ENCODE measurements at regions not wholly inside any gene's neighbourhood (a gene's known extent, or its start where the extent isn't known, plus 50 kb on each side); places are given as distances from the start of the nearest gene placed in this dataset.

DNA sequence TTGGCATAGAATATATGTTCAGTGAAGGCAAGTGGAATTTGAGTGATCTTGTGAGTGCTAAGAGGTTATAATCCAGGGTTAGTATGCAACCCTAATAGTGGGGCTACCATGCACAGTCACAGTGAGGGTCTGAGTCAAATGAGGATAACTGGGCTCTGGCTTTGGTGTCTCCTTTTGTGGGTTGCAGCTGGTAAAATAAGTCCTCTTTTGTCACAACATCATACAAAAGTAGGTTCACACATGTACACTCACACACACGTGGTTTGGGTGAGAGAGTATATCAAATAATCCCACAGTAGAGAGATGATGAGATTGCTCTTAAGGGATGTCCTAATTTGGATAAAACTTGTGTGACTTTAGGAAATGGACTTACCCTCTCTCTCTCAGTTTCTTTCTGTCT, 79.6 kb upstream of the EOLA2 start:
- no peak overlapping the region for H3K9ac ChIP-seq (ENCODE audit: extremely low read depth, insufficient read length, low read length)
- H4K91ac ChIP-seq (ENCODE audit: insufficient read length, low read depth, low read length) = no peak overlapping the region
- no peak overlapping the region for H3K4me2 ChIP-seq (ENCODE audit: insufficient read depth, insufficient read length, low read length)
- no peak overlapping the region for H4K5ac ChIP-seq (ENCODE audit: insufficient read length, low read depth, low read length)
- H3K36me3 Mint-ChIP-seq (ENCODE audit: insufficient read depth in 1 of 3, low read depth in 3 of 3) = no peaks in the 10 kb centered on the region
- H3K27ac Mint-ChIP-seq = no peak overlapping the region
- H3K14ac ChIP-seq (ENCODE audit: insufficient read depth, low read length) = no peak overlapping the region
- no peak overlapping the region for H3K4ac ChIP-seq (ENCODE audit: low read depth, low read length)
- no peak overlapping the region for H2BK120ac ChIP-seq (ENCODE audit: low read depth, low read length, poor library complexity, severe bottlenecking)
- no peak overlapping the region for H2AK5ac ChIP-seq (ENCODE audit: insufficient read length, low read length)
- H3K27me3 ChIP-seq (ENCODE audit: insufficient read depth, low read length) = no peaks in the 10 kb centered on the region
- H3K9me3 ChIP-seq (ENCODE audit: control insufficient read depth, low read depth, low read length) = peaks cover 18% of the 10 kb centered on the region
- no peak overlapping the region for H3K4me3 Mint-ChIP-seq
- H3K4me1 ChIP-seq (ENCODE audit: insufficient read depth, low read length) = no peaks in the 10 kb centered on the region
- H3K79me2 ChIP-seq (ENCODE audit: insufficient read depth, low read length) = no peaks in the 10 kb centered on the region
- no peaks in the 10 kb centered on the region for H3K23me2 ChIP-seq (ENCODE audit: insufficient read length, low read depth, low read length, poor library complexity, severe bottlenecking)
- peaks cover 2% of the 10 kb centered on the region; the same call in 1 of the 2 replicates for H3K27me3 Mint-ChIP-seq (ENCODE audit: low read depth)
- no peaks in the 10 kb centered on the region; a peak in 1 of 4 replicates for H3K4me1 Mint-ChIP-seq
- no peak overlapping the region for H4K8ac ChIP-seq (replicated peaks; ENCODE audit: insufficient read length, low read depth, low read length)
- TF ChIP-seq, protein P1, sequence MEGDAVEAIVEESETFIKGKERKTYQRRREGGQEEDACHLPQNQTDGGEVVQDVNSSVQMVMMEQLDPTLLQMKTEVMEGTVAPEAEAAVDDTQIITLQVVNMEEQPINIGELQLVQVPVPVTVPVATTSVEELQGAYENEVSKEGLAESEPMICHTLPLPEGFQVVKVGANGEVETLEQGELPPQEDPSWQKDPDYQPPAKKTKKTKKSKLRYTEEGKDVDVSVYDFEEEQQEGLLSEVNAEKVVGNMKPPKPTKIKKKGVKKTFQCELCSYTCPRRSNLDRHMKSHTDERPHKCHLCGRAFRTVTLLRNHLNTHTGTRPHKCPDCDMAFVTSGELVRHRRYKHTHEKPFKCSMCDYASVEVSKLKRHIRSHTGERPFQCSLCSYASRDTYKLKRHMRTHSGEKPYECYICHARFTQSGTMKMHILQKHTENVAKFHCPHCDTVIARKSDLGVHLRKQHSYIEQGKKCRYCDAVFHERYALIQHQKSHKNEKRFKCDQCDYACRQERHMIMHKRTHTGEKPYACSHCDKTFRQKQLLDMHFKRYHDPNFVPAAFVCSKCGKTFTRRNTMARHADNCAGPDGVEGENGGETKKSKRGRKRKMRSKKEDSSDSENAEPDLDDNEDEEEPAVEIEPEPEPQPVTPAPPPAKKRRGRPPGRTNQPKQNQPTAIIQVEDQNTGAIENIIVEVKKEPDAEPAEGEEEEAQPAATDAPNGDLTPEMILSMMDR (conservative IDR thresholded peaks at IDR 0.05) = no peak
- no peak overlapping the region for H2BK20ac ChIP-seq (ENCODE audit: low read depth, low read length, poor library complexity, severe bottlenecking)
- no CpG with 5 or more reads among the region's 1 CpG for WGBS (ENCODE audit: extremely low coverage, insufficient read length, low lambda C conversion rate)
- no peak overlapping the region for H2BK15ac ChIP-seq (ENCODE audit: low read depth, low read length)
- no peak overlapping the region for H2BK12ac ChIP-seq (ENCODE audit: insufficient read length, low read depth, low read length)
- no peaks in the 10 kb centered on the region for H4K20me1 ChIP-seq (ENCODE audit: control insufficient read depth, insufficient read depth, insufficient read length)
- no peaks in the 10 kb centered on the region for H3K79me1 ChIP-seq (ENCODE audit: insufficient read depth, low read depth, low read length, poor library complexity, severe bottlenecking)
- no peak overlapping the region for H3K23ac ChIP-seq (ENCODE audit: insufficient read length, low read depth, low read length)
- DNase-seq = no peak
- H3T11ph ChIP-seq (ENCODE audit: low read length) = no peak overlapping the region
- H2AFZ ChIP-seq (ENCODE audit: low read length) = no peak overlapping the region
- no peak overlapping the region for H2BK5ac ChIP-seq (ENCODE audit: insufficient read length, low read length)
- H3K27ac ChIP-seq (ENCODE audit: insufficient read length, low read depth, low read length) = no peak overlapping the region
- H3K9me3 Mint-ChIP-seq = peaks cover 41 to 45% of the 10 kb centered on the region in 2 experiments
- H3K18ac ChIP-seq (ENCODE audit: insufficient read length, low read depth, low read length) = no peak overlapping the region
- H3K56ac ChIP-seq (ENCODE audit: insufficient read length, low read depth, low read length) = no peak overlapping the region
